ENCODE measurements at regions not wholly inside any gene's neighbourhood (a gene's known extent, or its start where the extent isn't known, plus 50 kb on each side); places are given as distances from the start of the nearest gene placed in this dataset.

- Histone ChIP-seq H3K9me3 (replicated peaks; ENCODE audit: control insufficient read depth, insufficient read depth, low read length) (no peaks in the 10 kb centered on the region; the same call in 2 of the 3 replicates), H3K27ac (ENCODE audit: control insufficient read depth, insufficient read depth) (no peak overlapping the region), H3K36me3 (ENCODE audit: control insufficient read depth in 2 of 2, insufficient read depth in 2 of 2, low read length in 1 of 2) (no peaks in the 10 kb centered on the region), H3K79me2 (ENCODE audit: control insufficient read depth, insufficient read depth, low read length) (no peaks in the 10 kb centered on the region), H3K4me2 (ENCODE audit: control insufficient read depth, insufficient read depth) (no peak overlapping the region), H3K9ac (ENCODE audit: control insufficient read depth, insufficient read depth, low read length) (no peak overlapping the region), H3K4me1 (ENCODE audit: control insufficient read depth, insufficient read depth, low read length) (no peaks in the 10 kb centered on the region), H4K20me1 (ENCODE audit: control insufficient read depth, insufficient read depth) (no peaks in the 10 kb centered on the region), H2AFZ (ENCODE audit: control insufficient read depth, low read depth, low read length) (no peak overlapping the region), H3K27me3 (replicated peaks in 1 of 2; ENCODE audit: control insufficient read depth in 2 of 2, insufficient read depth in 2 of 2, low read length in 1 of 2) (no peaks in the 10 kb centered on the region), H3K4me3 (no peak overlapping the region)
- 0% methylated on average over 2 of the region's 2 CpGs for WGBS (ENCODE audit: insufficient coverage, insufficient replicate concordance, low lambda C conversion rate, missing lambda C conversion rate)
- ChIA-PET POLR2A (no interaction called here), RAD21 (ENCODE audit: unreplicated experiment) (no interaction called here), CTCF (no interaction called here), SMC1A (ENCODE audit: uncharacterized antibody, unreplicated experiment) (interaction anchor here (0.5 kb wide), 1 partner anchor 19 kb away, joined by 3 read pairs; no protein-coding TSS in a partner anchor)
- DNase-seq (ENCODE audit: low read depth, low spot score) (no peak), FAIRE-seq (no peak), ATAC-seq (no peak)
- in situ Hi-C loops (cut with MboI) (no loop called here), intact Hi-C loops (cut with micrococcal nuclease; ENCODE audit: unreplicated experiment) (no loop called here)
- BruUV-seq (replicated peaks), result no TSS peak
- no peak for TF ChIP-seq EZH2 (IDR thresholded peaks at IDR 0.05; ENCODE audit: borderline replicate concordance, control insufficient read depth, low read depth, low read length)
- no peak for TF ChIP-seq TAF1 (IDR thresholded peaks at IDR 0.05; ENCODE audit: borderline replicate concordance, low read depth, low read length)
- no peak for TF ChIP-seq PML (IDR thresholded peaks at IDR 0.05; ENCODE audit: low read length)
Observed at GRCh38 chr5:135743705-135744411, 90.6 kb upstream of the SLC25A48 start.

GRCh38 chr5:135743181-135743580 lies 91.3 kb upstream of the SLC25A48 start:
- no peak for FAIRE-seq
- TF ChIP-seq RELB (IDR thresholded peaks at IDR 0.05; ENCODE audit: low read depth), result no peak
- no peak for TF ChIP-seq BRCA1 (IDR thresholded peaks at IDR 0.05; ENCODE audit: low read depth, low read length)
- no peak for TF ChIP-seq NFYA (IDR thresholded peaks at IDR 0.05; ENCODE audit: borderline replicate concordance, low read depth, low read length)
- TF ChIP-seq ETV6 (conservative IDR thresholded peaks at IDR 0.05 in 1 of 2, IDR thresholded peaks at IDR 0.05 in 1 of 2; ENCODE audit: borderline replicate concordance in 1 of 2, low read depth in 1 of 2), result no peak
- no peak for TF ChIP-seq TCF3 (IDR thresholded peaks at IDR 0.05; ENCODE audit: borderline replicate concordance, insufficient read depth, low read depth, low read length)
- TF ChIP-seq CREM (IDR thresholded peaks at IDR 0.05; ENCODE audit: low read depth), result no peak
- no peak for TF ChIP-seq POU2F2 (IDR thresholded peaks at IDR 0.05; ENCODE audit: borderline replicate concordance, low read depth, low read length)
- no peak for TF ChIP-seq NR2C1 (IDR thresholded peaks at IDR 0.05)
- no peak for TF ChIP-seq E2F8 (IDR thresholded peaks at IDR 0.05; ENCODE audit: low read depth, partially characterized antibody)
- TF ChIP-seq MTA2 (IDR thresholded peaks at IDR 0.05; ENCODE audit: low read depth), result no peak
- no peak for TF ChIP-seq SREBF1 (IDR thresholded peaks at IDR 0.05; ENCODE audit: low read length)

More at GRCh38 chr5:135743181-135743580, 91.3 kb upstream of the SLC25A48 start:
- H3K36me3 ChIP-seq (ENCODE audit: control insufficient read depth in 2 of 2, insufficient read depth in 2 of 2, low read length in 1 of 2), result no peaks in the 10 kb centered on the region
- no peak overlapping the region for H3K4me2 ChIP-seq (ENCODE audit: control insufficient read depth, insufficient read depth)
- no peak for DNase-seq (ENCODE audit: low read depth, low spot score)
- no peaks in the 10 kb centered on the region for H3K79me2 ChIP-seq (ENCODE audit: control insufficient read depth, insufficient read depth, low read length)
- ChIA-PET SMC1A (ENCODE audit: uncharacterized antibody, unreplicated experiment) (no interaction called here), CTCF (no interaction called here), RAD21 (ENCODE audit: unreplicated experiment) (no interaction called here), POLR2A (no interaction called here)
- in situ Hi-C loops (cut with MboI) (no loop called here), intact Hi-C loops (cut with micrococcal nuclease; ENCODE audit: unreplicated experiment) (no loop called here)
- H3K4me1 ChIP-seq (ENCODE audit: control insufficient read depth, insufficient read depth, low read length), result no peaks in the 10 kb centered on the region
- H4K20me1 ChIP-seq (ENCODE audit: control insufficient read depth, insufficient read depth), result no peaks in the 10 kb centered on the region
- BruUV-seq (replicated peaks), result no TSS peak
- no peak overlapping the region for H2AFZ ChIP-seq (ENCODE audit: control insufficient read depth, low read depth, low read length)
- no peak overlapping the region for H3K4me3 ChIP-seq
- ATAC-seq, result no peak
- no peak overlapping the region for H3K27ac ChIP-seq (ENCODE audit: control insufficient read depth, insufficient read depth)
- H3K9me3 ChIP-seq (replicated peaks; ENCODE audit: control insufficient read depth, insufficient read depth, low read length), result no peaks in the 10 kb centered on the region; the same call in 2 of the 3 replicates
- WGBS (ENCODE audit: insufficient coverage, insufficient replicate concordance, low lambda C conversion rate, missing lambda C conversion rate), result 57% methylated on average over 6 of the region's 6 CpGs
- no peak overlapping the region for H3K9ac ChIP-seq (ENCODE audit: control insufficient read depth, insufficient read depth, low read length)
- no peaks in the 10 kb centered on the region; a peak in 1 of 4 replicates for H3K27me3 ChIP-seq (replicated peaks in 1 of 2; ENCODE audit: control insufficient read depth in 2 of 2, insufficient read depth in 2 of 2, low read length in 1 of 2)

All from GM12878 (cell line).